RWPE1 (cell line): ENCODE measurements at regions not wholly inside any gene's neighbourhood (a gene's known extent, or its start where the extent isn't known, plus 50 kb on each side); places are given as distances from the start of the nearest gene placed in this dataset.

ENCODE experiments used
- CTCF ChIA-PET: fragments of 350-600 bp; sonication (Branson Sonifier 250); formaldehyde crosslinking; extraction: SDS; loops from one replicate; lab custom pipeline; 2021; lab: Yijun Ruan, JAX
- POLR2A ChIA-PET: fragments of 400-600 bp; formaldehyde crosslinking; extraction: SDS; loops from one replicate; lab custom pipeline; 2020; ENCODE audit warnings: antibody characterized with exemption; ENCODE audit not compliant: low non-redundant PET; lab: Yijun Ruan, JAX
- DNase-seq: peaks from one replicate; pipeline ENCODE4 v3.0.0; 2012; ENCODE audit warnings: low spot score
- H3K27ac ChIP-seq: fragments of 450-650 bp; 2 replicates; pipeline ENCODE4 v1.5.1; 2017
- TF ChIP-seq, protein P1 (sequence below): fragments of 450-650 bp; conservative IDR thresholded peaks from 2 replicates; pipeline ENCODE4 v1.5.1; 2017; ENCODE audit warnings: low read depth, mild to moderate bottlenecking

DNA sequence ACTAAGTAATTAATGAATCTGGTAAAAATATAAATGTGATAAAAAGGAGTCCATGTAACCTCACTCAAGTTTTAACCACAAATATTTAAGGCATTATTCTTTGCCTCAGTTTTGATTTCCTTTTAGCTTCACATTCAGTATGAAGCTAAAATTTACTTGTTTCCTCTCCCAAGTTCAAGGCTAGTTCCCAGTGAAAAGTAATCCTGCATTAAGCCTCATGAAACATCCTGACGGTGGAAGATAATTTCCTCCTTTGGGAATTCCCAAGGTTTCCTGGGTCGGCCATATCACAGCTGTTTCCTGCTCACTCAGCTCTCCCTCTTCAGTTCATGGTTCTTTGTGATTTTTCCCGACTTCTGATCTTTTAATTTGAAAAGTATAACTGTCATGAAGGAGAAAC lies 1256.8 kb upstream of the FLRT2 start:
- DNase-seq = no peak
- TF ChIP-seq, protein P1, sequence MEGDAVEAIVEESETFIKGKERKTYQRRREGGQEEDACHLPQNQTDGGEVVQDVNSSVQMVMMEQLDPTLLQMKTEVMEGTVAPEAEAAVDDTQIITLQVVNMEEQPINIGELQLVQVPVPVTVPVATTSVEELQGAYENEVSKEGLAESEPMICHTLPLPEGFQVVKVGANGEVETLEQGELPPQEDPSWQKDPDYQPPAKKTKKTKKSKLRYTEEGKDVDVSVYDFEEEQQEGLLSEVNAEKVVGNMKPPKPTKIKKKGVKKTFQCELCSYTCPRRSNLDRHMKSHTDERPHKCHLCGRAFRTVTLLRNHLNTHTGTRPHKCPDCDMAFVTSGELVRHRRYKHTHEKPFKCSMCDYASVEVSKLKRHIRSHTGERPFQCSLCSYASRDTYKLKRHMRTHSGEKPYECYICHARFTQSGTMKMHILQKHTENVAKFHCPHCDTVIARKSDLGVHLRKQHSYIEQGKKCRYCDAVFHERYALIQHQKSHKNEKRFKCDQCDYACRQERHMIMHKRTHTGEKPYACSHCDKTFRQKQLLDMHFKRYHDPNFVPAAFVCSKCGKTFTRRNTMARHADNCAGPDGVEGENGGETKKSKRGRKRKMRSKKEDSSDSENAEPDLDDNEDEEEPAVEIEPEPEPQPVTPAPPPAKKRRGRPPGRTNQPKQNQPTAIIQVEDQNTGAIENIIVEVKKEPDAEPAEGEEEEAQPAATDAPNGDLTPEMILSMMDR = no peak
- H3K27ac ChIP-seq = no peak overlapping the region
- ChIA-PET CTCF (no interaction called here), POLR2A (no interaction called here)

DNA sequence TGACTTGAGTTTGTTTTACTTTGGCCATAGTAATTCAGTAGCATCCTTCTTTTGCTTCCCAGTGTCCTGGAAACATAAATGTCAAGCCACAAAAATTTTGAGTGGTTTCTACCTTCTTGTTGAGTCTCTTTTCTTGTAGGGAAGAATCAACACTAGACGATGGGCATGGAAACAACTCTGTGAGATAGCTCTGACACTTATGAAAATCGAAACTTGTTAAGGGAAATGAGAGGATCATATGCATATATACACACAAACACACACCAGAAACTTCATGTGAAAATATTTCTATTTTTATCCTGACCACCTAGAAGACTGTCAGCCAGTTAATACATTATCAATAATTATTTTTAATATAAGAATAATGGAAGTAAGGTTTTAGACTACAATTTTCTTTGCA lies 1247.3 kb upstream of the FLRT2 start:
- no peak for DNase-seq
- CTCF ChIA-PET = no interaction called here
- TF ChIP-seq, protein P1 = no peak
- no peak overlapping the region for H3K27ac ChIP-seq
- POLR2A ChIA-PET = no interaction called here

DNA sequence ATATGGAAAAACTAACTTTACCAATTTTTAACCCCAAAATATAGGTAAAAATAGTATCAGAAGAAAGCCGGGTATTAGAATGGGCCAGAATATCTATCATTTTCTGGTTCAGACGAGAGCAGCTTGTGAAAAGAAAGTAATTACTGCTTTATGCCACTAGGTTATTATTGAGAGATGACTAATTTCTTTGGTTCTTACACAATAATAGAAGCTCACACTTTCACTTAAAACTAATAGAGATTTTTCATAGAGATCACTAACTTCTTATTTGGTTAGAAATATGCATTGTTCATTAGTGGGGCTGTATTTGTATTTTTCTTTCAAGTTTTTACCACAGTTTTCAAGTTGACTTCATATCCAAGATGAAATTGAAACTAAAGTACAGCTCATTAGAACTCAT lies 1241.2 kb upstream of the FLRT2 start:
- TF ChIP-seq, protein P1 = no peak
- ChIA-PET POLR2A (no interaction called here), CTCF (interaction anchor here (0.6 kb wide), 1 partner anchor 18 kb away, joined by 3 read pairs; no protein-coding TSS in a partner anchor)
- H3K27ac ChIP-seq = no peak overlapping the region
- DNase-seq = no peak

DNA sequence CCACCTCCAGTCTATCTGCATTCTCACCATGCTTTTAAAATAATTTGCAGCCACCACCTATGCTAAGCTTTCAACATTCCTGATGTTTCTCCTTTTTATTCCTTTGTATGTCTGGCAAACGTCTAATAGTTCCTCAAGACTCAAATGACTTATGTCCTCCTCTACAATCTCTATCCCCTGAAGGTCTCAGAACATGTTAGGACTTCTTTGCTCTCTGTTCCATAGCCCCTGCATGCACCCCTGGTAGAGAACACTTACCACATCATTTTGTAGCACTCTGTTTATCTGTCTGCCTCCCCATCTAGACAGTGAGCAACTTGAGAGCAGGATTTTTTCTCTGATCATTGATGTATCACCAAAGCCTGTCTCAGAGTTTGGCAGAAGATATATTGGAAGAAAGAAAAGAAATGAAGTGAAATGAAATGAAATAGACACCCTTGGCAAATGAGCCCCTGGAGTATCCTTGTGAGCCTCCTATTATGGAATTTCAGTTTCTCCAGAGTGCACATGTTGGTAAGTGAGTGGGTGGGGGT lies 1231.2 kb upstream of the FLRT2 start:
- TF ChIP-seq, protein P1 = no peak
- DNase-seq = no peak
- CTCF ChIA-PET = no interaction called here
- POLR2A ChIA-PET = no interaction called here
- H3K27ac ChIP-seq = no peak overlapping the region

DNA sequence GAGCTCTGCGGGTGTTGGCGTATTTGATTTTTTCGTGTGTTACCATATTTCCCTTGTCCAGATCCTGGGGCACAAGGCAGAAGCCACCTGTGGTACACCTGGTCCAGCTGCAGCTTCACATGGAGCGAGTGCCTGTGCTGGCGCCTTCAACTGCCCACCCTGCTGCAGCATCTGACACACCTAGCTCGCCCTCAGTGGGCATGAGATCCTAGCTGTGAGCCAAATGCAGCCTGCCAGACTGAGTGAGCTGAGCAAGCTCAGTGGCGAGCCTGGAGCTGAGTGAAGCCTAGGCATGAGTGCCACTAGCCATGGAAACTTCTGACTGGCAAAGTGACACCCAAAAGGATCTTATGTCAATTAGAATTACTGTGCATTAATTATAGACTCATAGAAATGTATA lies 1226.8 kb upstream of the FLRT2 start:
- DNase-seq = no peak
- no peak overlapping the region for H3K27ac ChIP-seq
- TF ChIP-seq, protein P1 = no peak
- ChIA-PET POLR2A (no interaction called here), CTCF (no interaction called here)

DNA sequence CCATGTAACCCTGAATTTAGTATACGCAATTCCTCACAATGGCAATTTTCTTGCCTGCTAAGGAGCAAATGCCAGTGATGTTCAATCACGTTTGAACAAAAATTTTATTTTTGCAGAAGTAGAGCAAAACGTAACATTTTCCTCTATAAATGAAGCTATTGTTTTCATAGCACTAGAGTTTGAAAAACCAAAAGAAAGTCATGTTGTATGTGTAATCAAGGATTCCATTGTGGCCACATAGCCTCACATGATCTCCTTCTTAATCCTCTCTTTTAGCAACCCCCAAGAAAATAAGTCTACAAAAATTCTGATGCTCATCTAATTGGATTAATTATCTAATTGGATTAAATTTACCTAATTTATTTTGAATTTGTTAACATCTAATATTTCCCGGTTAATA lies 1217.4 kb upstream of the FLRT2 start:
- CTCF ChIA-PET = no interaction called here
- H3K27ac ChIP-seq = no peak overlapping the region
- TF ChIP-seq, protein P1 = no peak
- DNase-seq = no peak
- POLR2A ChIA-PET = no interaction called here
